ENCODE measurements at regions not wholly inside any gene's neighbourhood (a gene's known extent, or its start where the extent isn't known, plus 50 kb on each side); places are given as distances from the start of the nearest gene placed in this dataset.

DNA sequence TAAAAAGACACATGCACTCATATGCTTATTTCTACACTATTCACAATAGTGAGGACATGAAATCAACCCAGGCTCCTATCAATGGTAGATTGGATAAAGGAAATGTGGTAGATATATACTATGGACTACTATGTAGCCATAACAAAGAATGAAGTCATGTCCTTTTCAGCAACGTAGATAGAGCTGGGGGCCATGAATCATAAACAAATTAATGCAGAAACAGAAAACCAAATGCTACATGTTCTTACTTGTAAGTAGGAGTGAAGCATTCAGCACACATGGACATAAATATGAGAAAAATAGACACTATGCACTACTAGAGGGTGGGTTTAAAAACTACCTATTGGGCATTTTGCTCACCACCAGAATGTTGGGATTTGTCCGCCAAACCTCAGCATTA lies 278.0 kb upstream of the MIS18BP1 start:
- intact Hi-C loops (cut with micrococcal nuclease): no loop called here
- TF ChIP-seq, protein P1, sequence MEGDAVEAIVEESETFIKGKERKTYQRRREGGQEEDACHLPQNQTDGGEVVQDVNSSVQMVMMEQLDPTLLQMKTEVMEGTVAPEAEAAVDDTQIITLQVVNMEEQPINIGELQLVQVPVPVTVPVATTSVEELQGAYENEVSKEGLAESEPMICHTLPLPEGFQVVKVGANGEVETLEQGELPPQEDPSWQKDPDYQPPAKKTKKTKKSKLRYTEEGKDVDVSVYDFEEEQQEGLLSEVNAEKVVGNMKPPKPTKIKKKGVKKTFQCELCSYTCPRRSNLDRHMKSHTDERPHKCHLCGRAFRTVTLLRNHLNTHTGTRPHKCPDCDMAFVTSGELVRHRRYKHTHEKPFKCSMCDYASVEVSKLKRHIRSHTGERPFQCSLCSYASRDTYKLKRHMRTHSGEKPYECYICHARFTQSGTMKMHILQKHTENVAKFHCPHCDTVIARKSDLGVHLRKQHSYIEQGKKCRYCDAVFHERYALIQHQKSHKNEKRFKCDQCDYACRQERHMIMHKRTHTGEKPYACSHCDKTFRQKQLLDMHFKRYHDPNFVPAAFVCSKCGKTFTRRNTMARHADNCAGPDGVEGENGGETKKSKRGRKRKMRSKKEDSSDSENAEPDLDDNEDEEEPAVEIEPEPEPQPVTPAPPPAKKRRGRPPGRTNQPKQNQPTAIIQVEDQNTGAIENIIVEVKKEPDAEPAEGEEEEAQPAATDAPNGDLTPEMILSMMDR (IDR thresholded peaks at IDR 0.05): no peak
- Mint-ChIP-seq H3K27me3 (ENCODE audit: low read depth in 2 of 2) (no peaks in the 10 kb centered on the region), H3K9me3 (peaks cover 18 to 34% of the 10 kb centered on the region in 2 donors), H3K27ac (no peak overlapping the region), H3K4me3 (no peak overlapping the region), H3K4me1 (no peaks in the 10 kb centered on the region), H3K36me3 (peaks cover 8% of the 10 kb centered on the region)
- ATAC-seq (no peak), DNase-seq (no peak)
- H3K4me3 ChIP-seq (ENCODE audit: low read length): no peak overlapping the region
- peaks cover 1% of the 10 kb centered on the region for H3K9me3 ChIP-seq (ENCODE audit: control insufficient read depth, insufficient read depth, low read length)
- no peak overlapping the region for H3K27ac ChIP-seq (ENCODE audit: low read length)
- WGBS (ENCODE audit: insufficient coverage): 100% methylated on average over 1 of the region's 2 CpGs
- no peaks in the 10 kb centered on the region for H3K4me1 ChIP-seq (ENCODE audit: control insufficient read depth, insufficient read depth, low read length)
- H3K36me3 ChIP-seq (ENCODE audit: control insufficient read depth, insufficient read depth, low read length): no peaks in the 10 kb centered on the region
- H3K27me3 ChIP-seq (ENCODE audit: control insufficient read depth, insufficient read depth, low read length): no peaks in the 10 kb centered on the region

DNA sequence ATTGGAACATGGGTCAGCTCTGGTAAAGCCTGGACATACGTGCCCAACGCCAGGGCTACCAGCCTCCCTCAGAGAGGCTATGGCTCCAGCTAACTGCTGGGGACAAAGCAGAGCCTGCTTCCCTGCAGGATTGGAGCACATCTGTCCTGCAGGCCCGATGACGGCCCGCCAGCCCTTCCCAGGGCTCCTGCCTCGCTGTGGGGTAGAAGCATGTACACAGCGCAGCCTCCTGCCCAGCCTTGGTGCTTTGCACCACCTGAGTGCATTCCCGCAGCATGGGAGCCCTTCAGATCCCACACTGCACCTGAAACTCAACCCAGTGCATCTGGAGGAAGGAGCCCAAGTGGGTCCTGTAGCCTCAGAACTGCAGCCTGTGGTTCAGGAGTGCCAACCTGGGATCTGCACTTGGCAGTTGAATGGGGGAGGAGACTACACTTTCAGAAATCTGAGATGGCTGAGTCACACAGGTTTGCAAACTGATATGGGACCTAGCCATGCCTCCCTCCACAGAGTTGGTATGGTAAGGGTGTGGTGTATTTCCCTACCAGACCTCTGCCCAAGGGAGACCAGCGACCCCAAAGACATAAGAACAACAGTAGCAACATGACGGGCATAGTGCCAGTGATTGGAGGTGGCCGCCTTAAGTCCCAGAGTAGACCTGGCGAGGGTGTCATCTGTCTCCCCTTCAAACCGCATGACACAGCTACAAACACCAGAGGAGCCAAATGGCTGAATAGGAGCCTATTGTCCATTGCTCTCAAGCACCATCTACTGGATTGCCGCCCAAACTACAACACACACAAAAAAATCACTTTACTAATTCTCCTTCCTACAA lies 273.9 kb upstream of the MIS18BP1 start:
- intact Hi-C loops (cut with micrococcal nuclease): no loop called here
- no peaks in the 10 kb centered on the region for H3K27me3 Mint-ChIP-seq (ENCODE audit: low read depth in 2 of 2)

DNA sequence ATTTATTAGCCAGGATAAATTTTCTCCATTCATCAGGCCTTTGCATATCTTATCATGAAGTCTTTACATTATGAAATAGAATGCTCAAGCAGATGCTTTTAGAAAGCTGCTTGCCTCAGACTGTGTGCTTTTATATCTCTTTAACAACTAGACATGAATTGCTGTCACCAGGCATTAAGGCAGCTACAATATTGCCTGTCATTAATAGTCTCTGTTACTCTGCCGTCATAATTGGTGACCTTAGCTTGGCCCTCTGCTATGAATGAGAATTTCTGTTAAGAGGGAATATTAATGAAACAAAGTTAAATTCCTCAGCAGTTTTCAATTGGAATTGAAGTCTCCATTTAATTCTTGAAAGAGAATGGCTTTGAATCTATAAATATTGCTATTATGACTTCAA lies 266.8 kb upstream of the MIS18BP1 start:
- no peaks in the 10 kb centered on the region for H3K9me3 ChIP-seq (ENCODE audit: control insufficient read depth, insufficient read depth, low read length)

More for the DNA sequence above, 273.9 kb upstream of the MIS18BP1 start:
- no peak for DNase-seq
- Mint-ChIP-seq H3K9me3 (peaks cover 12 to 19% of the 10 kb centered on the region in 2 donors), H3K4me3 (no peak overlapping the region), H3K27ac (no peak overlapping the region), H3K36me3 (no peaks in the 10 kb centered on the region), H3K4me1 (no peaks in the 10 kb centered on the region)
- no peak overlapping the region for H3K4me3 ChIP-seq (ENCODE audit: low read length)
- no peaks in the 10 kb centered on the region for H3K36me3 ChIP-seq (ENCODE audit: control insufficient read depth, insufficient read depth, low read length)
- H3K27me3 ChIP-seq (ENCODE audit: control insufficient read depth, insufficient read depth, low read length): no peaks in the 10 kb centered on the region
- no peak overlapping the region for H3K27ac ChIP-seq (ENCODE audit: low read length)
- TF ChIP-seq, protein P1 (IDR thresholded peaks at IDR 0.05): no peak
- H3K9me3 ChIP-seq (ENCODE audit: control insufficient read depth, insufficient read depth, low read length): peaks cover 3% of the 10 kb centered on the region
- no peak for ATAC-seq
- 66% methylated on average over 14 of the region's 14 CpGs for WGBS (ENCODE audit: insufficient coverage)
- no peaks in the 10 kb centered on the region for H3K4me1 ChIP-seq (ENCODE audit: control insufficient read depth, insufficient read depth, low read length)

More for the DNA sequence above, 266.8 kb upstream of the MIS18BP1 start:
- Histone ChIP-seq H3K36me3 (ENCODE audit: control insufficient read depth, insufficient read depth, low read length) (no peaks in the 10 kb centered on the region), H3K4me3 (ENCODE audit: low read length) (no peak overlapping the region), H3K4me1 (ENCODE audit: control insufficient read depth, insufficient read depth, low read length) (no peaks in the 10 kb centered on the region), H3K27me3 (ENCODE audit: control insufficient read depth, insufficient read depth, low read length) (no peaks in the 10 kb centered on the region), H3K27ac (ENCODE audit: low read length) (no peak overlapping the region)
- Mint-ChIP-seq H3K9me3 (peaks cover 15 to 16% of the 10 kb centered on the region in 2 donors), H3K27ac (no peak overlapping the region), H3K27me3 (ENCODE audit: low read depth in 2 of 2) (no peaks in the 10 kb centered on the region), H3K4me3 (no peak overlapping the region), H3K36me3 (no peaks in the 10 kb centered on the region), H3K4me1 (no peaks in the 10 kb centered on the region)
- intact Hi-C loops (cut with micrococcal nuclease): no loop called here
- ATAC-seq (no peak), DNase-seq (no peak)
- TF ChIP-seq, protein P1 (IDR thresholded peaks at IDR 0.05): no peak
- 100% methylated on average over 1 of the region's 1 CpG for WGBS (ENCODE audit: insufficient coverage)
